Islet precursor cell (in vitro differentiated cells): ENCODE measurements at regions not wholly inside any gene's neighbourhood (a gene's known extent, or its start where the extent isn't known, plus 50 kb on each side); places are given as distances from the start of the nearest gene placed in this dataset.
"Not testable (repeated sequence)": the region's sequence is repeated elsewhere in the genome, so short reads cannot be mapped to it uniquely, and the experiment has no call there.

ENCODE experiments used
- DNase-seq: peaks from one replicate; pipeline ENCODE4 v3.0.0-alpha.2; 2018

DNA sequence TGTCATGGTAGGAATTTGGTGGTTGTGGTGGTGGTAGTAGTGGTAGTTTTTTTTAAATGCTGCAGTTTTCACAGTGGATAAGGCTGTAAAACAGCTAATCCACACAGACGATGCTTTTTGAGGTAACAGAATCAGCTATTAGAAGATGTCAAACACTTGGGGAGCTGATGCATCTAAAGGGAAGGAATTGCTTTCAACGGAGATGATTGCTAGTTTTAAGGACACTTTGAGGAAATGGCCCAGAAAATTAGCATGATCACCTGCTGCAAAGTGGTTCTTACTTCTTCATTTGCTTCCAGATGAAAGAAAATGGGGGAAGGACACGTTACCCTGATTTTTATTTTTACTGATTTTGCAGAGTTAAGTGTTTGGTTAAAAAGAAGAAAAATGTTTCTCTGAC, 178.2 kb upstream of the ATP10B start:
- DNase-seq: no peak

DNA sequence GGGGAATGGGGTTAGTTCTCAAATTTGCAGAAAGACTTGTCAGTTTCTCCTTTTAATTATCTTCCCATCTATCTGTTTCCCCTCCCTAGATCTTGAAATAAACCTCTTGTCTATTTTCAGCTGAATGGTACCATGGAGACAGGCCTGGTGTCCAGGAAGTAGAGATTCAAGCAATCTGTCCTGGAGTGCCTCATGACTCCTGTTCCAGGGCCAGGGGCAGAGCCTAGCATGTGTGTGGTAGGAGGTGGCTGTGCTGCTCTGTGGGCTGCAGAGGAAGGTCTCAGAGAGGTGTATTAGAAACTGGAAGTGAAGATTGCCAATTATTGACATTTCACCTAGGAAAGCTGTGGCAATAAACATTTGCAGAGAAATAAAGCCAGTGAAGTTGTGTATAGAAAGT, 175.8 kb upstream of the ATP10B start:
- no peak for DNase-seq

DNA sequence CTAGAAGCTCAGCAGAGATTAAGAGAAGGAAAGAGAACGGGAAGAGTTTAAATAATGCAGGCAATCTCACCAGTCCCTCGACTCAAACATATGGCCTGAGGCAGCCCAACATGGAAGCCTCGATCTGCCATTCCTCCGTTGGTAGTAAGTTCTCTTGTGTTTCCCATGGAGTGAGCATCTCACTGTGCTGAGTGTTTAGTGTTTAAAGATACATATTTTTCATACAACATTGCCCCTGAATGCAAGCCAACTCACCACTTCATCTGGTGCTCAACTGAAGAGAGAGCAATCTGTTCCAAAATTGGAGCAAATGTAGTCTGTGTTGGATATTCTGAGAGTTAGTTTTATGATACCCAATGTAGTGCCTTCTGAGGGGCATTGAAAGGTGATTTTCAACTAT, 171.5 kb upstream of the ATP10B start:
- DNase-seq: no peak

DNA sequence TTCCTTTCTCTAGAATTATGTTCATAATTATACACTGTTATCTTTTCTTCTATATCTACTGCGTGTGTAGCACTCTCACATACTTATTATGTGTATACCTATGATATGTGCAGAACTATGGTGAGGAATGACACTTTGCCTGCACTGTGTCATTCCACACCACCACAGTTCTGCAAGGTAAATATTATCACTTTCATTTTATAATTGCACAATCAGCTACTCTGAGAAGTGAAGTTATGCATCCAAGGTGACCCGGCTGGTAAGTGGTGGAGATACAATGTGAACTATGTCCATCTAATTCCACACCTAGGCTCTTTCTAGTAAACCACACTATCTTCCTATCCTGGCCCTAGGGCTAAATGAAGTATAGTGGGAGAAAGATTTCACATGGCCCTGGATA, 170.1 kb upstream of the ATP10B start:
- DNase-seq: no peak

DNA sequence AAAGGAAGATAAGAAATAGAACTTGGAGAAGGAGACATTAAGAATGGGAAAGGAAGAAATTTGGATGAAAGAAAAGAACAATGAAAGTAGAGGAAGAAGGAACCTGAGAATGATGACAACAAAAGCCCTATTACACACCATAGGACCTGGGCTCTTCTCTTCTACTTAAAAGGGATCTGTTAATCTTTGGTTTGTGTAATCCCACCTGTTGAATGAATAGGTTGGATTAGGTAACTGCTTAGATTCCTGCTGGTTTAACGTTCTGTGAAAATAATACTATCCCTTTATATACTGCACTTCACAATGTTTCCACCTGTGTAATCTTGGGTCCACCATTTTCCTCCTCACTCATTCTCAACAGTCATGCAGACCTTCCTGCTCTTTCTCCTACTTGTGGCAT, 157.8 kb upstream of the ATP10B start:
- DNase-seq: no peak

DNA sequence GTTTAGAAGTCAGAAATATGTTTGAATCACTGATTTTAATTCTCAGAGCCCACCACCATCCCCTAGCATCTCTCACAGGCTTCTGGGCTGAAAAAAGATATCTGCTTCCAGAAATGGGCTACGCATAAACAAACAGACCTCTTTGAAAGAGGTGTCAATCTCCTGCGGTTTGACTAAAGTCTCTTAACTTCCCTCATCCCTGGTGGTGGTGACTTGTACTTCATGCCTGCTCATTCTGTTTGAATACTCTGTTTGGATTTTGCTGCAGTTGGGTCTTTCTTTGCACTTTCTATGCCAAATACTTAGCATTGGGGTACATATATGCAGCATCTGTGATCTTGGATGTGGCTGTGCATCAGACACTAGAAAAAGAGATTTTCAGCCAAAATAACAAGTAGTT, 157.2 kb upstream of the ATP10B start:
- DNase-seq: no peak

DNA sequence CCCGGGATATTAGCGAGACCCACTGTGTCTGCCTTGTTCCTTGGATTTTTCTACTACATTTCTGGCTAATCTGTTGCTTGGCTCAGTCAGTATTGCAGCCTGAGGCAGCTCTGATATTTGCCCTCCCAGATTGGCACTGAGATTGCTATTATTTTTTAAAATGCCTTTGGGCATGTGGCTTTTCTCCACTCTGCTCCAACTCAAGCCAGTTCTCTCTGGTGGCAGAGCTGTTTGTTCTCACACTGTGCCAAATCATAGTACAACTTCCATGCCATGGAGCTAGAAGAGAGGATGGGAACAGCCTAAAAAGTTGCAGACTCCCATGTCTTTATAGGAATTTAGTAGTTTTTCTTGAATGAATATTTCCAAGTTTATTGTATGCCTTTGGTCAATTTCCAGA, 155.9 kb upstream of the ATP10B start:
- DNase-seq: no peak

DNA sequence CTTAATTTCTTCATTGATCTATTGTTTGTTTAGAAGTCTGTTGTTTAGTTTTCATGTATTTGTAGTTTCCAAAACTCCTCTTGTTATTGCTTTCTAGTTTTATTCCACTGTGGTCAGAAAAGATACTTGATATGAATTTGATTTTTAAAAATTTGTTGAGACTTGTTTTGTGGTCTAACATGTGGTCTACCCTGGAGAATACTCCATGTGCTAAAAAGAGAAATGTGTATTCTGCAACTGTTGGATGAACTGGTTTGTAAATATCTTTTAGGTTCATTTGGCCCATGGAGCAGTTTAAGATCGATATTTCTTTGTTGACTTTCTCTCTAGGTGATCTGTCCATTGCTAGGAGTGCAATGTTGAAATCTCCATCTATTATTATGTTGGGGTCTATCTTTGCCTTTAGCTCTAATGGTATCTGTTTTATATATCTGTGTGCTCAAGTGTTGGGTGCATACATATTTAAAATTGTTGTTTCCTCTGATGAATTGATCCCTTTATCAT, 150.6 kb upstream of the ATP10B start:
- no peak for DNase-seq

DNA sequence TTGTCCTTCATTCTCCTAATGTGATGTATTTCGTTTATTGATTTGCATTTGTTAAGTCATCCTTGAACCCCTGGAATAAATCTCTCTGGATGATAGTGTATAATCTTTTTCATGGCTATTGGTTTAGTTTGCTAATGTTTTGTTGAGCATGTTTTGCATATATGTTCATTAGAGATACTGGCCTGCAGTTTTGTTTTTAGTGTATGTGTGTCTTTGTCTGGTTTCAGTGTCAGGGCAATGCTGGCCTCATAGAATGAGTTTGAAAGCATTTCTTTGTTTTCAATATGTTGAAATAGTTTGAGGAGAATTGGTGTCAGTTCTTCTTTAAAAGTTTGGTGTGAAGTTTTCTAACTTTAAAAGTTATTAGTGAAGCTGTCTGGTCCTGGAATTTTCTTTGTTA, 149.6 kb upstream of the ATP10B start:
- no peak for DNase-seq

DNA sequence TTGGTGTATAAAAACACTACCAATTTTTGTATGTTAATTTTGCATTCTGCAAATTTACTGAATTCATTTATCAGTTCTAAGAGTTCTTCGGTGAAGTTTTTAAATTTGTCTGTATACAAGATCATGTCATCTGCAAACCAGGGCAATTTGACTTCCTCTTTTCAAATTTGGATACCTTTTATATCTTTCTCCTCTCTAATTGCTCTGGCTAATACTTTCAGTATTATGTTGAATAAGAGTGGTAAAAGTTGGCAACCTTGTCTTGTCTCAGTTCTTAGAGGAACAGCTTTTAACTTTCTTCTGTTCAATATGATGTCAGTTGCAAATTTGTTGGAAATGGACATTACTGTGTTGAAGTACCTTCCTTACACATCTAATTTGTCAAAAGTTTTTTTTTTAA, 149.1 kb upstream of the ATP10B start:
- not testable (repeated sequence) for DNase-seq

DNA sequence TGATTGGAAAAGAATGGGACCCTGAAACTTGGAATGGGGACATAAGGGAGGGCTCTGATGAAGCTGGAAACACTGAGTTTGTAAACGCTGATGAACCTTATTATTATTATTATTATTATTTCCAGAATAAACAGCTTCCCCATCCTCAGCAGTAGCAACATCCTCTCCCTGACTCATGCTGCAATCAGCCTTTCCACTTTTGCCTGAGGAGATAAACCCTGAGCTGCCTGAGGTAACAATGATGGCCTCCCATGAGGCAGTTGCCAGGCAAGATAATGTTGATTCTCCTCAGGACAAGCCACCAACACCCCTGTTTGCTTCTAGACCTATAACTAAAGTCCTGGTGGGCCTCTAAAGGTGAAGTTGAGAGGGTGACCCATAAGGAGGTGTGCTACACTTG, 139.2 kb upstream of the ATP10B start:
- no peak for DNase-seq

DNA sequence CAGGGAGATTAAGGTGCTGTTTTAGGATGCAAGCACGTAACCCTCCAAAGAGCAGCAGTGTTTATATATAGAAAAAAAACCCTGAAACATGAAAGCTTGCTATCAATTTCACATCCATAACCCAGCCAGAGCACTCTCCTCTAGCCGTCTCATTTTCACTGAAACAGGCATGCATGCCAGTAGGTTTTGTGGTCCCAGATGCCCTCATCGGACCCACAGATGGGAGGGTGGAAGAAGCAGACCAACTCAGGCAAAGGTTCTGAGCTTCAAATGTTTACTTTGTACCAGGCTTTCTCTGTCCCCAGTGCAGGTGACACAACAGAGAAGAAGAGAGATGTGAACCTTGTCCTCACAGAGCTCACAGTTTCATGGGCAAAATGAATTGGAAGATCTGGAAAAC, 127.4 kb upstream of the ATP10B start:
- DNase-seq: no peak

DNA sequence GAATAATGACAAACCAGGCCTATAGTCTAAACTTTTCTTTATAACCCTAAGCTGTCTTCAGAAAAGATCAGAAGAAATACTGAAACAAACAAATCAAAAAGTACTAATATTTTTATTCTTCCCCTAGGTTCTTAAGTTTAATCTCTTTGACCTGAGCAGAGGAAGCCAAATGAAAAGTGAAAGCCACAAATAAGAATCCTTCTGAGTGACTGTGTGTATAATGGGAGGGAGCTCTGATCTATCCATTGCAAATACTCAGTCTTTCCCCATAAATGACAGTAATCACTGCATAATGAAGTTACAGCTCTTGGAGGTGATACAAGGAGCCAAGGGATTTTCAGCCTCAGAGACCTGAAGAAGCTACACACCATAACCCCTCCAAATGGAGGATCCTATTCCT, 126.9 kb upstream of the ATP10B start:
- DNase-seq: no peak

DNA sequence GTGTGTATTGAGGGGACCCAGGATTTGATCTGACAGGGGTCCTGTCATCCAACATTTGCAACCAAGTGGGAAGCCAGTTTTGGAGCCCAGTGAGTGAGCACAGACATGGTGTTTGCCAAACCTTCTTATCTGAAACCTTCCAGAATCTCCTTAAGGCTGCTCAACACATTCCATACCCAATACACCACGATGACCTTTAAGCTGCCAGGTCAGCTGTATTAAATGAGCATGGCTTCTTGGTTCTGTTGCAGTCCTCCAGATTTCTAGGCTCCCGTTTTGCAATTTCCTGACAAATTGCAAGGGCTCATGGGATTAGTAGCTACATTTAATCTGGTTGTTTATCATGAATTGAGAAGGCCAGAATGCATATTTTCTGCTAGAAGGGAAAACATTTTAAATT, 124.2 kb upstream of the ATP10B start:
- DNase-seq: no peak

DNA sequence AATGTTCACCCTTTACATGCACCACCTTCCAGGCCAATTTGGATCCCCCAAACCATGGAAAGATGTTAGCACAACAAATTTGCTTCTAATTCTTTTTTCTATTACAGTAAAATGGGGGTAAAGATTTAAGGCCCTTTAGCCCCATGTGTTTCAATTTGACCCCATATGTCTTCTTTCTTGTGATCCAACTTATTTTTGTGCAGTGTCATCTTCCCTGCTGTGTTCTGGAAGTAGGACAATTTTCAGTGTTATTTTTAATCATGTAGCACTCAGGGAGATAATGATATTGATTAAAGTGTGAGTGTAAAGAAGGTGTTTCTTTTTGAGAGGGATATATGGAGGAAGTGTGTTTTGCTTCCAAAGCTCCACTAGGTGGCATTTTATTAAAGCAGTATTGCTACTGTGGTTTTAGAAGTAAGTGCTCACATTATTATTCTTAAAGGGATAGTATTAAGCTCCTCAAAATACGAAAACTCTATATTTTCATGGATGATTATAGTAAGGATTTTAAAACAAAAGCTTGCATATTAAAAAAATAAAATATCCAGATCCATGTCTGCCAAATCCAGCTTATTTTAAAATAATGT, 118.7 kb upstream of the ATP10B start:
- no peak for DNase-seq

DNA sequence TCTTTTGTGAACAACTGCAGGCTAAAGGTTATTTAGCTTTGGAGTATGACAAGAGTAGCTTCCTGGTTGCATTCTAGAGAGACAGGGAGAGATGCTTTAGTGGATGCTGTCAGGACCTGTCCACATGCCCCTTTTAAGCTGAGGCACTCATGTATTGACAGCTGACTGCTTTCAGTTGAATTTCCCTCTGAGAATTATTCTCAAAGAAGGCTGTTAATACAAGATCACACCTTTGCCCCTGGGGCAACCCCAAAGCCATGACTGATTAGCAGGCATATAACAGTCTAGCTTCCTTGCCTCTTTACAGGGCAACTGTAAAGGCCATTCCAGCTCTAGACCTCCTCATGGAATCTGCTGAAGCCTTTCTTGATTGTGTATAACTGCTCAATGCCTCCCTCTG, 117.6 kb upstream of the ATP10B start:
- DNase-seq: no peak

DNA sequence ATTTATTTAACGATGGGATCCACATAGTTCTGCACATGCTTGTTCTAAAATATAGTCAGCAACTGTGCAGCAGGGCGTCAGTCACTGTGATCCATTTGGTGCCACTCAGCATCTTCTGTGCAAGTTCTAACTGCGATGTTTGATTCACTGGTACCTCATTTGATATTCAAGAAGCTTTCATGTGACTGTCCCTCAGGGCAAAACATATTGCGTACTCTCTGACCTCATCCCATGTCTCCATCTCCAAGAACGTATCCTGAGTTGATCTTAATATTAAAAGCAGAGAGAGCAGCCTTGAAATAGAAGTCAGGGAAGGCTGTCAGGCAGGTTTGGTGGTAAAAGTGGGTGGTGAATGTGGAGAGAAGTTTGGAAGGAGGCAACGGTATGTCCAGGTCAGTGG, 116.5 kb upstream of the ATP10B start:
- no peak for DNase-seq

DNA sequence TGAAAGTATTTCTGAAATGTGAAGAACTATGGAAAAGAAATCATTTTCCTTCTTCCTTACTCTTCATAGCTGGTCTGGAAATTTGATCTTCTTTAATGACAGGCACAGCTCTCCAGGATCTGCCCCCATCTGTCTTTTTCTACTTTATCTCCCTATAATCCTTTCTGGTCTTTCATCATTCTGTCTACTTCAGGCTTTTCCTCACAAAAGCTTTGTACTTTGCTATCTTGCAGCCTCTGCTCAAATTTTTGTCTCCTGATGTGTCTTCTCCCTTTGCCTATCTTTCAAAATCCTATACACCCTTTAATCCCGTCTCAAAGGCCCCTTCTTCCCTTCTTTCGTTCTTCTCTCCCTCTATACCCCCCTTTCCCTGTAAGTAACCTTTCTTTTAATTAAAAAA, 114.9 kb upstream of the ATP10B start:
- DNase-seq: no peak

DNA sequence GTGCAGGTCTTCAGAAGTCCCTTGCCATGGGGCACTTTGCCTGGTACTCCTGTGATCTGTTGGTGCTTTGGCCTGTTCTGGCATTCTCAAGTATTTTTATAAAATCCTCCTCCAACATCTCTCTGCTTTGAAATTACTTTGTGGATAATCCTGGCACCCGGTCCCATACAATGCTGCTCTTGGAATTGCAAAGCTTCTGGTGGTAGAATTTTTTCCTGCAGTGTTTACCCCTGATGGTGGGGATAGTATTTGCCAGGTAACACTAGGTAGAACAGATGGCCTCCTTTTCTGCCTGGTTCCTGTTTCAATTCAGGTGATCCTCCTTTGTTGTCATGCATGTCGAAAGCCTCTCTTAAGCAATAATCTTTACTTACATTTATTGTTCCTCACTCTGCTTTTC, 109.8 kb upstream of the ATP10B start:
- DNase-seq: no peak

DNA sequence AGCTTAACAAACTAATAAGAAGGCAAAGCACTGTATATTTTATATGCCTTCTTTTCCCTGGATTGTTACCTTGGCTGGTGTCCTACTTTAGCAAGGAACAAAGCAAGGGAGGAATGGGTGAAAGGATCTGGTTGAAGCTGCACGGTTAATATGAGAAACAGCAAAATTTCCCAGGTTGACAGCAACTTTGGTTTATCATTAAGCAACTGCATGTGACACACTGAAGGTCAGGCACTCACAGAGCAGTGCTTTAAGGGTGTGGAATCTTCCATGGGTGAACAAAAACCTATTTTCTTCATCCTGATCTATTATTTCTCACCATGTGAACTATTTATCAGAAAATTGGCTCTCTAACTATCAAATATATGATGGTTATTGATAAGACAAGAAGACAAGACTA, 109.0 kb upstream of the ATP10B start:
- DNase-seq: no peak

DNA sequence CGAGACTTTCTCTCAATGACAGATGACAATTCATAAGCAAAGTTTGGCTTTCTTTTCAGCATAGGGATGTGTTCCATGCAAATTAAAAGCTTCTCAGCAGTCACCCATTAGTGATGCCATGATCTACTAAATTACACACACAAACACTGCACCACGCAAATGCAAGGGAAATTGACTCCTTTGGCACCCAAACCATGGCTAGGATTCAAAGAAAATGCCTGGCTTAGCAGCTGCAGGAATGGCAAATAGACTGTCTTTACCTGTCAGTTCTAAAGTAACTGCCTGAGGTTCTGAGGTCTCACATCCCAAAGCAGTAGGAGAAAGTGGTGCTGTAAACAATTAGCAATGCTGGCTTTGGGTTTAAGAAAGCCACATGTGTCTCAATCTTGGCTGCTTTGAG, 108.6 kb upstream of the ATP10B start:
- DNase-seq: no peak

DNA sequence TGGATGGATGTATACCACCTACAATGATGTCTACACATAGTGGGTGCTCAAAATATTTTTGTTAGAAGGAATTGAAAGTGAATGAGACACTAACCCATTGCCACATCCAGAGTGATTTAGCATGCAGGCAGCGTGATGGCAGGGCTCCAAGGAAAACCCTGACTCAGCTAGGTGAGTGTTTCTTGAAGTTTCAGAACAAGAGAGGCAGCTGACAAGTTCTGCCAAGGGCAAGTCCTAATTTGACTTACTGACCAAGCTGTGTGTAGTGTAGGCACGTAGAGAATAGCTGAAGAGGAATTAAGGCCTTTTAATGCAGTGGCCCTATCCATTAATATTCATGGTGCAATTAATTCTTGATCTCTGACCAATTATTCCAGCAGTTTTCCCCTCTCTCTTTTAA, 107.8 kb upstream of the ATP10B start:
- no peak for DNase-seq

DNA sequence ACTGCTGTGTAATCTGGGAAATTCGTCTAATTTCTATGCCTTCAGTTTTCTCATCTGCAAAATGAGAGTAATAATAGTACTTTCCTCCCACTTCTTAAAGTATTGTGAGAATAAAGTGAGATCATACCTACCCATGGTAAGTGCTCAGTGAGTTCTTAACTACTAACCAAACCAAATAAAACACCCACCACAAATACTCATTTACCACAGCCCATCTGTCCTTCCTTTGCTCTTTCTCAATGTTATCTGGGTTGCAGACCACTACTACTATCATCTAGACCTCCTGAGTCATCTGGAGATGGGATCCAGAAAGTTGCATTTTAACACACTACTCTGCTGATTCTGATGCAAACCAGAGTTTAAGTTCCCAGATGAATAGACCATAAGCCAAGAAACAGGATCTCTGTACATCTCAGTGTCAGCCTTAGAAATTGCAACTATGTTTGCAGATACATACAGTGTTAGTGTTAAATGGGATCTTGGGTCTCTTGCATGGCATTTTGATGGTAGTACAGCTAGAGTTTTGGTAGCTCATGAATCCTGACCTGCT, 105.4 kb upstream of the ATP10B start:
- DNase-seq: no peak

DNA sequence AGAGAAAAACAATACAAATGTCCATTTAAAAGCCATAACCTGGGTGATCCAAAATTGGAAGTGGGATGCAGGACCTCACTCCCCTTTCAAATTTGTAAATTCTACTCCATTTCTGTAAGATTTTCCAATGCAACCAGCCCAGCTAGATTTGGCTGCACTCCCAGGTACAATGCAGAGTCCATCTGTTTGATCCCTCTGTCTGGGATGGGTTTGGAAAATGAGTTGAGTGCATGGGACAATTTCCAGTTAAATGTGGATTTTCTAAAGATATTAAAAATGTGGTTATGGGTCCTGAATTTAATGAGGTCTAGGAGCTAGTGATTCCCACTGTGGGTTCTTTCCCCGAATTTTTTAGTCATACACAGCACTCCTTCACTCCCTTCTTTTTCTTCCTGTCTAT, 104.0 kb upstream of the ATP10B start:
- DNase-seq: no peak

DNA sequence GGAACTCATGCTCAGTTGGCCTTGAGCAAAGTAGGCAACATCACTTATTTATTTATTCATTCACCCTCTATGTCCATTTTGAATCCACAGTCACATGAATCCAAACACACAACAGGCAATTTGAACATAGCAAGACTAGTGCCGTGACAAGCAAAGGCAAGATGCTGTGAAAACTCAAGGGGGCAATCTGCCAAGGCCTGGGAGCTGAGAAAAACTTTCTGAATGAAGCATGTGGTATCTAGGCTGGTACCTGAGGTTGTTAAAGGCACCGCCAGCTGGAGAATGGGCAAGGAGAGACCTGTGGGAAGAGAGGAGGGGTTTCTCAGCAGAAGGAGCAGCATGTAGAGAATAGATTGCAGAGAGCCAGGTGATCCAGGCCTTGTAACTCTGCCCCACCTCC, 98.3 kb upstream of the ATP10B start:
- DNase-seq: no peak

DNA sequence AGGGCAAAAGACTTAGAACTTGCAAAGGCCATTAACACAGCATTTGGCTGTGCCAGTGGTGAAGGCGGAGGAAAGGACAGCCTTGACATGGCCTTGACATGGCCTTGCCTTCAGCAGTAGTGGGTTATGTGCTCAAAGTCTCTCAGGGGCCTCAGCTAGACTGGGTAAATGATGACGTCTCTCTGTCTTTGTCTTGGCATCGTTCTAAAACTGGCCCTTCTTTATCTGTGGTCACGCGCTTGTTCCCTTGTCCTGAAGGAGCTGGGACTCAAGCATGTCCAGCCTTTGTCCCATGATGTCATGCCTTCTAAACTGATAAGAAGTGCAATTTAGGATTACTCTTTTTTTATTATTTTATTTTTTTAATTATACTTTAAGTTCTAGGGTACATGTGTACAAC, 88.7 kb upstream of the ATP10B start:
- DNase-seq: no peak
